HG03025 (cell line): ENCODE measurements at regions not wholly inside any gene's neighbourhood (a gene's known extent, or its start where the extent isn't known, plus 50 kb on each side); places are given as distances from the start of the nearest gene placed in this dataset.

Source experiments
- ATAC-seq: cut with Tn5 transposase; IDR thresholded peaks from one replicate; pipeline ENCODE4 v1.9.1; 2021; ENCODE audit warnings: mild to moderate bottlenecking, moderate library complexity; ENCODE audit not compliant: unreplicated experiment, low FRiP score

GRCh38 chr4:14868426-14869395 lies 133.6 kb upstream of the CPEB2 start:
- no peak for ATAC-seq

GRCh38 chr4:14871676-14872430 lies 130.4 kb upstream of the CPEB2 start:
- no peak for ATAC-seq

- ATAC-seq: peak; percentile 65
Measured at GRCh38 chr4:14874990-14875389, 127.3 kb upstream of the CPEB2 start.

- ATAC-seq: peak; percentile 36
Measured at GRCh38 chr4:14877246-14878225, 124.7 kb upstream of the CPEB2 start.

GRCh38 chr4:14878681-14879080 lies 123.6 kb upstream of the CPEB2 start:
- ATAC-seq: no peak

- ATAC-seq: no peak
Measured at GRCh38 chr4:14879683-14880082, 122.6 kb upstream of the CPEB2 start.

GRCh38 chr4:14880805-14881204 lies 121.5 kb upstream of the CPEB2 start:
- no peak for ATAC-seq

GRCh38 chr4:14883166-14883565 lies 119.1 kb upstream of the CPEB2 start:
- no peak for ATAC-seq

GRCh38 chr4:14883661-14884060 lies 118.6 kb upstream of the CPEB2 start:
- no peak for ATAC-seq

GRCh38 chr4:14887842-14888433 lies 114.3 kb upstream of the CPEB2 start:
- ATAC-seq: no peak

- ATAC-seq: no peak
Measured at GRCh38 chr4:14888790-14889572, 113.3 kb upstream of the CPEB2 start.

- no peak for ATAC-seq
Measured at GRCh38 chr4:14892563-14892962, 109.7 kb upstream of the CPEB2 start.

GRCh38 chr4:14893713-14894112 lies 108.6 kb upstream of the CPEB2 start:
- no peak for ATAC-seq

GRCh38 chr4:14894392-14895292 lies 107.6 kb upstream of the CPEB2 start:
- no peak for ATAC-seq

GRCh38 chr4:14896656-14897175 lies 105.6 kb upstream of the CPEB2 start:
- ATAC-seq: no peak

- ATAC-seq: no peak
Measured at GRCh38 chr4:14897217-14897616, 105.1 kb upstream of the CPEB2 start.

- ATAC-seq: no peak
Measured at GRCh38 chr4:14898989-14899388, 103.3 kb upstream of the CPEB2 start.

- ATAC-seq: no peak
Measured at GRCh38 chr4:14902342-14902741, 99.9 kb upstream of the CPEB2 start.
